ENCODE measurements at regions not wholly inside any gene's neighbourhood (a gene's known extent, or its start where the extent isn't known, plus 50 kb on each side); places are given as distances from the start of the nearest gene placed in this dataset.

DNA sequence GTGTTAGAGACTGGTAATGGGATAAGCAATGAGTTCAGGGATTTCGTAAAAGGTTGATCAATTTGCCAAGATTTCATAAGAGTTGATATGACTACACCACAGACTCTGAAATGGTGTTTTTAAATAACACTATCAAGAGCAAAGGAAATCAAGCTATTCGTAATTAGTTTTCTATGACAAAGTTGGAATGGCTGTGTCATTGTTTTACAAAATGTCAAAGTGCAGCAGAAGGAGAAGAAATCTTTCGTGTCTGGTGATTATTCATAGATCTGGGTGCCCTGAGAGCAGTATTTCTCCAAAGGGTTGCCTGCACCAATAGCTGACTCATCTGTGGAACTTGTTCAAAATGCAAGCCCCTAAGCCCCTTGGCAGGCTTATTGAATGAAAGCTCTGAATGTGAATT, 70.1 kb downstream of the NABP1 start:
- TF ChIP-seq, protein P1, sequence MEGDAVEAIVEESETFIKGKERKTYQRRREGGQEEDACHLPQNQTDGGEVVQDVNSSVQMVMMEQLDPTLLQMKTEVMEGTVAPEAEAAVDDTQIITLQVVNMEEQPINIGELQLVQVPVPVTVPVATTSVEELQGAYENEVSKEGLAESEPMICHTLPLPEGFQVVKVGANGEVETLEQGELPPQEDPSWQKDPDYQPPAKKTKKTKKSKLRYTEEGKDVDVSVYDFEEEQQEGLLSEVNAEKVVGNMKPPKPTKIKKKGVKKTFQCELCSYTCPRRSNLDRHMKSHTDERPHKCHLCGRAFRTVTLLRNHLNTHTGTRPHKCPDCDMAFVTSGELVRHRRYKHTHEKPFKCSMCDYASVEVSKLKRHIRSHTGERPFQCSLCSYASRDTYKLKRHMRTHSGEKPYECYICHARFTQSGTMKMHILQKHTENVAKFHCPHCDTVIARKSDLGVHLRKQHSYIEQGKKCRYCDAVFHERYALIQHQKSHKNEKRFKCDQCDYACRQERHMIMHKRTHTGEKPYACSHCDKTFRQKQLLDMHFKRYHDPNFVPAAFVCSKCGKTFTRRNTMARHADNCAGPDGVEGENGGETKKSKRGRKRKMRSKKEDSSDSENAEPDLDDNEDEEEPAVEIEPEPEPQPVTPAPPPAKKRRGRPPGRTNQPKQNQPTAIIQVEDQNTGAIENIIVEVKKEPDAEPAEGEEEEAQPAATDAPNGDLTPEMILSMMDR (IDR thresholded peaks at IDR 0.05 in 8 of 11, conservative IDR thresholded peaks at IDR 0.05 in 3 of 11) = no peak
- TF ChIP-seq POLR2A (IDR thresholded peaks at IDR 0.05) = no peak
- TF ChIP-seq POLR2AphosphoS5 (IDR thresholded peaks at IDR 0.05) = no peak
